ENCODE measurements at regions not wholly inside any gene's neighbourhood (a gene's known extent, or its start where the extent isn't known, plus 50 kb on each side); places are given as distances from the start of the nearest gene placed in this dataset.

DNA sequence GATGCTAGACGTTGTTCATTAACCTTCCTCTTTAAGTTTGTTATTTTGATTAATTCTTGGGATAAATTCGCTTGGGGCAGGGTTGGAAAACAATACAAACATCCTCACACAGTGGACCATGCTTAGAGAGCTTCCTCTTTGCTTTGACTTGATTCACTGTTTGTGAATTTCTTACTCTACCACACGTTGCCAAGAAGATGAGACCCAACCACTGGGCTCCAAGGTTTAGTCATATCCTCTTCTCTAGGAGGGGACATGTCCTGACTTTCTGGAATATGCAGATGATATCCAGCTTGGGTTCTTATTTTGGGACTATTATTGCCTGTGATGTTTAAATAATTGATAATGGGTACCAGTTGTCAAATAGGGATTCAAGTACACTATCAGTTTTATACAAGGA, 428.2 kb downstream of the ATP23 start:
- DNase-seq: no peak

- DNase-seq: no peak
Measured at GRCh38 chr12:58372298-58372697, 430.9 kb downstream of the ATP23 start.

- no peak for DNase-seq
Measured at GRCh38 chr12:58378028-58378427, 436.7 kb downstream of the ATP23 start.

DNA sequence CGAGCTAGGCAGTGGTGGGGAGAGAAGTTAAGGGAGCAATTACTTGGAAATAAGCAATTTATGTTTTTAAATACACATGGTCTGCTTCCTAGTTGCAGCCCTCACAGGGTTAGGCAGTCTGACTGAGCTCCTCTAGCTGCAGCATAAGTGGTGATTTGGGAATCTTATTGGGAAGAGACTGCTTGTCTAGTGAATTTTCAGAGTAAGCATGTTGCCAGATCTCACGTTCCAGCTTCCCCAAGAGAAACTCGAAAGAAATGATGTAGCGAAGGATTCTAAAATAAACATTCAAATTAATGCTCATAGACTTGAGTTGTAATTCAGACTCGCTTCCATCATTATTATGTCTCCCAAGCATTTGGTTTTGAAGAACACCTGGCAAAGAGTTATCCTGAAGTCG, 440.2 kb downstream of the ATP23 start:
- DNase-seq: peak; percentile 41

DNA sequence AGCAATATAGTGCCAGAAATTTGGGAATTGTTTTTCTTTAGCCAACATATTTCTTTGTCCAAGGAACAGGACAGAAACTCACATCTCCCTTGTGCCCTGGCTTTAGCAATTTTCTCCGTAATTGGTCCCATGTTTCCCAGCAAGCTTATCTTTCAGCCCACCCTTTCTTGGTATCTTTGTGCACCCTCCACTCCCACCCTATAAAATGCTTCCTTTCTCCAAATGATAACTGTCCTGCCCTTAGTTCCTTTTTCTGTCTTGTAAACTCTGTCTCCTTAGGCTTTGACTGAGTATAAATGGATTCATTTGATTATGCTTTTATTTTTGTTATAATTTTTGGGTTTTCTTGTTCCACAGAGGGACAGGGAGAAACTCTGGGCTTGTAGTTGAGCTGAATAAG, 442.8 kb downstream of the ATP23 start:
- no peak for DNase-seq

DNA sequence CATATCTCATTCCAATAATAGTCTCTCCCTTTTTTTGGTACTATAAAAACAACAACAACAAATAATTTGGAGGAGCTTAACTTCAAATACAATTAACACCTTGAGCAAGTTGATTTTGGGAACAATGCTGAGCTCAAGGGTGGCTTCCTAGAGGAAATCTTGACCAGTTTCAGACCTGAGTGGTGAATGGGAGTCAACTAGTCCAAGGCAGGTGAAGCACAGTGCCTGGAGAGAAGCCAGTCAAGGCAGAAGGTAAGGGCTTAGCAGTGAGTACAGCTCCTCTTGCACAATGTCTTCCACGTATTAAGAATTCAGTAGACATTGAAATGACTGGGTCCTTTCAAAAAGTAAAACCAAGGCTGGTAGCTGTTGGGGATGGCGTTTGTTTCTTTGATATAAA, 444.8 kb downstream of the ATP23 start:
- DNase-seq: no peak

GRCh38 chr12:58387199-58387598, 445.8 kb downstream of the ATP23 start:
- no peak for DNase-seq

GRCh38 chr12:58388261-58388660, 446.9 kb downstream of the ATP23 start:
- no peak for DNase-seq

DNA sequence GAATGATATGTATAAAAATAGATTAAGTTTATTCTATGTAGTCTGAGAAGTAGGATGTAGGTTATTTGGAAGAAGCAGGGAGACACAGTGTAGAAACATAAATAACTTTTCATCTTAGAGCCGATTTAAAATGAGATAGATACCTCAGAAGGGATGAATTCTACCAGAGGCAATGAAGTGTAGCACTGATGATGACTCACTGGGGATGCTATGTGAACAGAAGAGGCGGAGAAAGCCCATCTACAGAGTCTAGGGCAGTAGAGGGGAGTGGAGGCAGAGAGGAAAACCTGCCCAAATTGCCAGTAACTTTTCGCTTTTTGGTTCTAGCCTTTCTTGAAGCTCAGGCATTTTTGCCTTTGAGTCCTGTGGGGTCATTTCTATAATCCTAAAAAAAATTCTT, 451.8 kb downstream of the ATP23 start:
- no peak for DNase-seq

DNA sequence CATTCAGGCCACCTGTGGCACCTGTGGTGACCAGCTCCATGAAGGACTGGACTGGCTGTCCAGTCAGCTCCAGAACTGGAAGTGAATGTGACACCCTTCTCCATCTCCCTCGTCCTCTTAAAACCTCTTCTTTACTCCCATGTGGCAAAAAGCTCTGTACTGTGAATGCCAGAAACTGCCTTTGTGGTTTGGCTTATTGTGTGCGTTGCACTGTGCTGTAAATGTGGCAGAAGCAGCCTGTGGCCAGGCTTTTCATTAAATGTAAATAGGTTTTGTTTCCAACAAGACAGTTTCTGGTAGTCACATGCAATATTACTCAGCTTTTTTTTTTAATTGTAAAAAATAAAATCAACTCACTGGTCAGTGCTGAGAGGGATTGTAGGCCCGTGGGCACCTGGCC, 453.7 kb downstream of the ATP23 start:
- DNase-seq: no peak

GRCh38 chr12:58395470-58395869, 454.1 kb downstream of the ATP23 start:
- no peak for DNase-seq

- no peak for DNase-seq
Measured at GRCh38 chr12:58396239-58396638, 454.9 kb downstream of the ATP23 start.

DNA sequence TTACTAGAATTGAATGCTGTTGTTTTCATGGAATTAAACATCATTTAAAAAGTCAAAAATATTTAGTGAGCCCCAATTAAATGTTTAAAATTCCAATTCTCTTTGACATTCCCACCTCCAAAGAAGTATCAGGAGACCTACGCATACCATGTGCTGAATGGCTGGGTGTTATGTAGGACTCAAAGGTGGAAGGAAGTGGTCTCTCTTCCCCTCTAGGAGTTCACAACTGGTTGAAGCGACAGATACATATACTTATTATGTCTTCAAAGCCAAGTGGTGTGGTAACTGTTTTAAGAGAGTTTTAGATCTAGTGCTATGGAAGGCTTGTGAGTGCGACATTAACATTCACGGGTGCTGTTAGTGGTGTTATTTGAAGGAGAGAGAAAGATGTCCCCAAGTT, 464.0 kb downstream of the ATP23 start:
- no peak for DNase-seq

GRCh38 chr12:58408516-58408915, 467.1 kb downstream of the ATP23 start:
- DNase-seq: no peak

- no peak for DNase-seq
Measured at GRCh38 chr12:58412461-58413060, 471.2 kb downstream of the ATP23 start.

- no peak for DNase-seq
Measured at GRCh38 chr12:58413794-58414193, 472.4 kb downstream of the ATP23 start.

DNA sequence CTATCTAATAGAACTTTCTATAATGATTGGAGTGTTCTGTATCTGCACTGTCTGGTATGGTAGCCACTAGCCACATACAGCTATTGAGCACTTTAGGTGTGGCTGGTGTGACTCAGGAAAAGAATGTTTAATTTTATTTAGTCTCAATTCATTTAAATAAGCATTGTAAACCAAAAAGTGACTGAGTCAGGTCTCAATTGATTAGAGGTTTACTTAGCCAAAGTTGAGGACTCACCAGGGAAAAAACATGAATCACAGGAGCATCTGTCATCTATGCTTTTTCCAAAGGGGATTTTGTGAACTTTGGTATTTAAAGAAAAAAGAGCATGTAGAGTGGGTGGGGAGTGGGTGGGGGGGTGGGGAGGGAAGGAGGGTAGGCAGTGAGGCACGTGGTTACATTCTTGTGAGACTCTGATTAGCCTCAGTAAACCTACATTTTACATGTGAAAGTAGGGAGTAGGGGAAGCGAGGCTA, 473.1 kb downstream of the ATP23 start:
- DNase-seq: no peak

DNA sequence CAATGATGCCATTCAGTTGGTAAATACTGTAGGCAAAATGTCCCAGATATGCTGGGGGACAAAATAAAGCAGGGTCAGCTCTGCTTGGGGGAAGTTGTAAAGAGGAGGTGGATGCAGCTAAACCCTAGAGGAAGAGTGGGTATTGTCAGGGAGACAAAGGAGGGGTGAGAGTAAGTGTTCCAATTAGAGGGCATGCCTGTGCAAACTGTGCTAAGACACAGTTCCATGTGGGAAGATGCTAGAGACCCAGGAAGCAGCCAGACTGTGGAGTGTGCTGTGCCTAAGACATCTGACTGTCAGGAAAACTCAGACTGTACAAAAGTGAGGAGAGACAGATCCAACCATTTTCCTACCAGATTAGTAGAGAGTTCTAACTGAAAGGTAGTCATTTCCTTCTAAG, 474.3 kb downstream of the ATP23 start:
- no peak for DNase-seq

GRCh38 chr12:58416236-58416635, 474.9 kb downstream of the ATP23 start:
- no peak for DNase-seq

GRCh38 chr12:58419196-58419760, 477.9 kb downstream of the ATP23 start:
- DNase-seq: no peak

DNA sequence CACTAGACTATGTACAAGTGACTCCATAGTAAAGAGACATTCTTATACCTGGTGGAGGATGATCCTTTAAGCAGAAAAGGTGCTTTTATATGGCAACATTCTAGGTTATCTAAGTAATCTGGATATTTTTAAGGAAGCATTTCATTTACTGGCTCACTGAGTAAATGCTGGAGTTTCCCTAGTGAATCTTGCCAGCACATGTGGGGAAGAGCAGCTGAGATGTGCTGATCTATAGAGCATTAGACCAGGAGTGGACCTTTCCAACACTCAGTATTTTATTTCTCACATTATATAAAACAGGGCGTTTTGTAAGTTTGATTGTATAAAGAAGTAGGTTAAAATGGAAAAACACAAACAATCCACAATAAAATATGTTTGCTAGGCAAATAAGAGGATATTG, 478.5 kb downstream of the ATP23 start:
- peak; percentile 43 for DNase-seq

DNA sequence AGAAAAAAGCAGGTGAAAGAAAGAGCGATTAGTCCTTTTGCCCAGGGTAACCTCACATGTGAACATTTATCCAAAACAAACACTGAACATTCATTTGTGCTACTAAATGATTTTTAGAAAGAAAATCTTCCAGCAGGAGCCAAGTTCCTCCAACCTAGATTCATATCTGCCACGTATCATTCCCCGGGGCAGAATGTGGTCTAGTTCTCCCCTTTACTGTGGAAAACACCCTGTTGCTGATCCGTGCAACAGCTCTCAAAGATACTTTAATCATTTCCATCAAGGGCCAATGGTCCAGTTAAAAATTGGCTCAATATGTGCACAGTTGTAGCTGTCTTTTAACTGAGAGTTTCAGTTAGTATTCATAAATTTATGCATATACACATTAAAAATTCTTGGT, 479.1 kb downstream of the ATP23 start:
- DNase-seq: peak; percentile 42

- DNase-seq: no peak
Measured at GRCh38 chr12:58421990-58422389, 480.6 kb downstream of the ATP23 start.

DNA sequence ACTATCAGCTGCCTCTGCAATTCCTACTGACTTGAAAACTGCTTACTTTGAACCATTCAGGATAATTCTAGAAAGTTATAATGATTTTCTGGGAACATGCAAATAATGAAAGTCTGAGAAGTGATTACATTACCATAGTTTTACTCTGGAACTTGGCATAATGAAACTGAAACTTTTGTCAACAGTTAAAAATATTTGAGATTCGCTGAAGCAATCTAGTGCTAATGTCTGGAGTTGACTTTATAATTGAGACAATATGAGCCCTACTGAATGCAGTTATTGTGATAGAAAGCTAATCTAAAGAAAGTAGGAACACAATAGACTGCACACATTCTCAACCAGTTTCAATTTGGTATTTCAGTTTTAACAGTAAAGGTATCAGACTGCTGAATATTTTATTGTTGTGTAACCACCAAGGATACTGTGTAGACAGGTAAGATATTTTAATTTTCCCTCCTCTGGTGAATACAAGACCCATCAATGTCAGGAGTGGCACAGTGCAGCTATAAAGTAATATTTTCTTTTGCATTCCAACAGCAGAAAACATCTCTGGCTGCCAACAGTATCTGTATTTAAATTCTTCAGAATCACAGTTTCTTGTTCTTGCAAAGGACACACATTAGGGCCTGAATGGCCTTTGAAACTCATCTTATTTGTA, 483.5 kb downstream of the ATP23 start:
- DNase-seq: no peak

All from hindlimb muscle (tissue), 1 donor.